IMR-90 (cell line): ENCODE measurements at regions not wholly inside any gene's neighbourhood (a gene's known extent, or its start where the extent isn't known, plus 50 kb on each side); places are given as distances from the start of the nearest gene placed in this dataset.

ENCODE experiments used
- CTCF ChIP-seq: conservative IDR thresholded peaks from 2 replicates; pipeline ENCODE4 v1.5.1; 2012; ENCODE audit warnings: mild to moderate bottlenecking, low read depth, low read length, improper control_type of control experiment
- RAD21 ChIP-seq: IDR thresholded peaks from 2 replicates; pipeline ENCODE4 v1.6.1; 2012; ENCODE audit warnings: low read length, improper control_type of control experiment
- RCOR1 ChIP-seq: IDR thresholded peaks from 2 replicates; pipeline ENCODE4 v1.6.1; 2012; ENCODE audit warnings: mild to moderate bottlenecking, low read length, improper control_type of control experiment; ENCODE audit not compliant: insufficient replicate concordance
- RFX5 ChIP-seq: IDR thresholded peaks from 2 replicates; pipeline ENCODE4 v1.8.0; 2012; ENCODE audit warnings: low read depth, mild to moderate bottlenecking, low read length, moderate library complexity

- TF ChIP-seq CTCF (no peak), RAD21 (no peak), RFX5 (no peak), RCOR1 (no peak)
Measured at GRCh38 chr4:59695355-59696053, 1504.6 kb upstream of the ADGRL3 start.
